ENCODE measurements at regions not wholly inside any gene's neighbourhood (a gene's known extent, or its start where the extent isn't known, plus 50 kb on each side); places are given as distances from the start of the nearest gene placed in this dataset.

- TF ChIP-seq RB1 (IDR thresholded peaks at IDR 0.05; ENCODE audit: borderline replicate concordance) = no peak
- no peak for TF ChIP-seq CHD2 (IDR thresholded peaks at IDR 0.05; ENCODE audit: borderline replicate concordance, low read depth, low read length)
- TF ChIP-seq SIN3A (IDR thresholded peaks at IDR 0.05; ENCODE audit: low read depth, low read length) = no peak
- no peak for TF ChIP-seq BCL11A (IDR thresholded peaks at IDR 0.05; ENCODE audit: low read depth, low read length)
- no peak for TF ChIP-seq SUPT20H (IDR thresholded peaks at IDR 0.05; ENCODE audit: borderline replicate concordance, control insufficient read depth, low read depth, low read length)
Measured at GRCh38 chr1:242710286-242710685, 185.8 kb upstream of the PLD5 start (continued).

GRCh38 chr1:242703467-242703866 is 179.0 kb upstream of the PLD5 start:
- POLR2A ChIA-PET = no interaction called here
- WGBS (ENCODE audit: insufficient coverage, insufficient replicate concordance, low lambda C conversion rate, missing lambda C conversion rate) = 35% methylated on average over 2 of the region's 2 CpGs
- Histone ChIP-seq H3K9me3 (replicated peaks; ENCODE audit: control insufficient read depth, insufficient read depth, low read length) (no peaks in the 10 kb centered on the region), H3K4me1 (ENCODE audit: control insufficient read depth, insufficient read depth, low read length) (no peaks in the 10 kb centered on the region), H3K36me3 (ENCODE audit: control insufficient read depth in 2 of 2, insufficient read depth in 2 of 2, low read length in 1 of 2) (no peaks in the 10 kb centered on the region), H2AFZ (ENCODE audit: control insufficient read depth, low read depth, low read length) (no peak overlapping the region), H3K4me3 (no peak overlapping the region), H3K27ac (ENCODE audit: control insufficient read depth, insufficient read depth) (no peak overlapping the region), H3K27me3 (replicated peaks in 1 of 2; ENCODE audit: control insufficient read depth in 2 of 2, insufficient read depth in 2 of 2, low read length in 1 of 2) (no peaks in the 10 kb centered on the region), H4K20me1 (ENCODE audit: control insufficient read depth, insufficient read depth) (no peaks in the 10 kb centered on the region), H3K79me2 (ENCODE audit: control insufficient read depth, insufficient read depth, low read length) (no peaks in the 10 kb centered on the region), H3K9ac (ENCODE audit: control insufficient read depth, insufficient read depth, low read length) (no peak overlapping the region), H3K4me2 (ENCODE audit: control insufficient read depth, insufficient read depth) (no peak overlapping the region)
- intact Hi-C loops (cut with micrococcal nuclease; ENCODE audit: unreplicated experiment) = no loop called here
- ATAC-seq (no peak), DNase-seq (ENCODE audit: low read depth, low spot score) (no peak), FAIRE-seq (no peak)
- no TSS peak for BruUV-seq (replicated peaks)
- RAD21 ChIA-PET (ENCODE audit: unreplicated experiment) = no interaction called here
- in situ Hi-C loops (cut with MboI) = no loop called here
- SMC1A ChIA-PET (ENCODE audit: uncharacterized antibody, unreplicated experiment) = no interaction called here
- CTCF ChIA-PET = no interaction called here
- no peak for TF ChIP-seq SPI1 (IDR thresholded peaks at IDR 0.05; ENCODE audit: borderline replicate concordance, insufficient read depth, low read depth, low read length)
- TF ChIP-seq FOS (IDR thresholded peaks at IDR 0.05; ENCODE audit: borderline replicate concordance, extremely low read depth, insufficient read length) = no peak
- no peak for TF ChIP-seq ZBTB33 (IDR thresholded peaks at IDR 0.05)
- no peak for TF ChIP-seq E2F4 (IDR thresholded peaks at IDR 0.05; ENCODE audit: low read depth, low read length)
- no peak for TF ChIP-seq SREBF1 (IDR thresholded peaks at IDR 0.05; ENCODE audit: low read length)
- TF ChIP-seq ZNF274 (IDR thresholded peaks at IDR 0.05; ENCODE audit: insufficient read depth, insufficient read length) = no peak
- TF ChIP-seq BCL3 (IDR thresholded peaks at IDR 0.05; ENCODE audit: borderline replicate concordance, insufficient read depth, low read depth, low read length, poor library complexity, severe bottlenecking) = no peak
- no peak for TF ChIP-seq NFIC (IDR thresholded peaks at IDR 0.05; ENCODE audit: low read depth, low read length)
- no peak for TF ChIP-seq SP1 (IDR thresholded peaks at IDR 0.05; ENCODE audit: low read depth, low read length)
- no peak for TF ChIP-seq SMAD1 (IDR thresholded peaks at IDR 0.05; ENCODE audit: low read depth, partially characterized antibody)
- no peak for TF ChIP-seq RFX5 (IDR thresholded peaks at IDR 0.05; ENCODE audit: low read depth, low read length)
- no peak for TF ChIP-seq TBL1XR1 (IDR thresholded peaks at IDR 0.05; ENCODE audit: low read depth, low read length)
- no peak for TF ChIP-seq TCF12 (IDR thresholded peaks at IDR 0.05; ENCODE audit: low read depth, low read length)
- no peak for TF ChIP-seq HDAC2 (IDR thresholded peaks at IDR 0.05)
- no peak for TF ChIP-seq WRNIP1 (IDR thresholded peaks at IDR 0.05; ENCODE audit: borderline replicate concordance, low read depth, low read length)
- no peak for TF ChIP-seq JUNB (IDR thresholded peaks at IDR 0.05)

Data from GM12878 (cell line).